GM12892 (cell line): ENCODE measurements at regions not wholly inside any gene's neighbourhood (a gene's known extent, or its start where the extent isn't known, plus 50 kb on each side); places are given as distances from the start of the nearest gene placed in this dataset.
"Not testable (repeated sequence)": the region's sequence is repeated elsewhere in the genome, so short reads cannot be mapped to it uniquely, and the experiment has no call there.

Experiments used
- DNase-seq: peaks from one replicate; pipeline ENCODE4 v3.0.0; 2011; ENCODE audit not compliant: insufficient read length
- FAIRE-seq: peaks from 2 replicates; lab custom pipeline; 2011; peaks lifted over from hg19 to GRCh38; lab: Jason Lieb, UNC
- POLR2A ChIP-seq: IDR thresholded peaks from 2 replicates; pipeline ENCODE4 v1.6.1; 2011; ENCODE audit warnings: low read depth, low read length, control low read depth
- POLR2AphosphoS5 ChIP-seq: IDR thresholded peaks from 2 replicates; pipeline ENCODE4 v1.6.1; 2011; ENCODE audit warnings: low read depth, low read length, control low read depth
- TAF1 ChIP-seq: IDR thresholded peaks from 2 replicates; pipeline ENCODE4 v1.6.1; 2011; ENCODE audit warnings: low read depth, mild to moderate bottlenecking, control low read depth, low read length, borderline replicate concordance

- DNase-seq (no peak), FAIRE-seq (no peak)
Observed at GRCh38 chr1:192448026-192448578, 127.5 kb upstream of the RGS1 start.

GRCh38 chr1:192453360-192453992, 122.1 kb upstream of the RGS1 start:
- TF ChIP-seq POLR2AphosphoS5 (no peak), TAF1 (no peak), POLR2A (no peak)
- DNase-seq (no peak), FAIRE-seq (no peak)

More at GRCh38 chr1:192448026-192448578, 127.5 kb upstream of the RGS1 start:
- TF ChIP-seq TAF1: no peak
- no peak for TF ChIP-seq POLR2A
- no peak for TF ChIP-seq POLR2AphosphoS5

- DNase-seq (no peak), FAIRE-seq (no peak)
- TF ChIP-seq POLR2AphosphoS5: no peak
- no peak for TF ChIP-seq POLR2A
- no peak for TF ChIP-seq TAF1
Observed at GRCh38 chr1:192459467-192459866, 116.1 kb upstream of the RGS1 start.

- TF ChIP-seq TAF1 (no peak), POLR2A (no peak), POLR2AphosphoS5 (no peak)
- no peak for DNase-seq
- no peak for FAIRE-seq
Observed at GRCh38 chr1:192461684-192462083, 113.9 kb upstream of the RGS1 start.

- FAIRE-seq (no peak), DNase-seq (no peak)
- TF ChIP-seq POLR2A: no peak
- no peak for TF ChIP-seq POLR2AphosphoS5
- TF ChIP-seq TAF1: no peak
Observed at GRCh38 chr1:192462616-192463015, 113.0 kb upstream of the RGS1 start.

GRCh38 chr1:192463661-192464060, 111.9 kb upstream of the RGS1 start:
- FAIRE-seq: no peak
- no peak for TF ChIP-seq TAF1
- TF ChIP-seq POLR2A: no peak
- DNase-seq: no peak

GRCh38 chr1:192465221-192465620, 110.4 kb upstream of the RGS1 start:
- not testable (repeated sequence) for FAIRE-seq, DNase-seq

GRCh38 chr1:192474080-192474683, 101.4 kb upstream of the RGS1 start:
- peak; percentile 46 for FAIRE-seq
- DNase-seq: no peak
- no peak for TF ChIP-seq TAF1
- no peak for TF ChIP-seq POLR2AphosphoS5
- TF ChIP-seq POLR2A: no peak

- TF ChIP-seq POLR2AphosphoS5 (no peak), TAF1 (no peak), POLR2A (no peak)
- FAIRE-seq (no peak), DNase-seq (no peak)
Observed at GRCh38 chr1:192475329-192475728, 100.2 kb upstream of the RGS1 start.

GRCh38 chr1:192475970-192476369, 99.6 kb upstream of the RGS1 start:
- no peak for TF ChIP-seq POLR2AphosphoS5
- no peak for TF ChIP-seq TAF1
- TF ChIP-seq POLR2A: no peak
- no peak for FAIRE-seq
- no peak for DNase-seq

- TF ChIP-seq POLR2A: no peak
- no peak for TF ChIP-seq TAF1
- no peak for TF ChIP-seq POLR2AphosphoS5
- DNase-seq (no peak), FAIRE-seq (peak; percentile 50)
Observed at GRCh38 chr1:192476802-192477298, 98.7 kb upstream of the RGS1 start.

- DNase-seq (no peak), FAIRE-seq (peak; percentile 90)
- no peak for TF ChIP-seq TAF1
- TF ChIP-seq POLR2A: no peak
- no peak for TF ChIP-seq POLR2AphosphoS5
Observed at GRCh38 chr1:192477630-192478029, 97.9 kb upstream of the RGS1 start.
